GM21786 (cell line): ENCODE measurements at regions not wholly inside any gene's neighbourhood (a gene's known extent, or its start where the extent isn't known, plus 50 kb on each side); places are given as distances from the start of the nearest gene placed in this dataset.
"Not testable (repeated sequence)": the region's sequence is repeated elsewhere in the genome, so short reads cannot be mapped to it uniquely, and the experiment has no call there.

ENCODE experiments used
- ATAC-seq: cut with Tn5 transposase; IDR thresholded peaks from one replicate; pipeline ENCODE4 v1.9.1; 2021; ENCODE audit not compliant: unreplicated experiment

- ATAC-seq = not testable (repeated sequence)
These were observed 52.7 kb downstream of the CTAGE6 start for GRCh38 chr7:143704813-143705212.

- peak; percentile 98 for ATAC-seq
These were observed 56.5 kb downstream of the CTAGE6 start for GRCh38 chr7:143700759-143701699.
